GM23338 (cell line): ENCODE measurements at regions not wholly inside any gene's neighbourhood (a gene's known extent, or its start where the extent isn't known, plus 50 kb on each side); places are given as distances from the start of the nearest gene placed in this dataset.

Experiments used
- ATAC-seq: fragments of 200-7000 bp; cut with Tn5 transposase; 3 replicates; pipeline ENCODE4 v1.9.1; 2020
- DNase-seq: peaks from one replicate; pipeline ENCODE4 v3.0.0-alpha.2; 2015; ENCODE audit warnings: low spot score
- H2AFZ ChIP-seq: fragments of 200-600 bp; sonication (generic); 2 replicates; pipeline ENCODE4 v1.8.0; 2016; ENCODE audit warnings: antibody characterized with exemption, mild to moderate bottlenecking, moderate library complexity
- H3F3A ChIP-seq: fragments of 200-600 bp; sonication (generic); replicated peaks from 2 replicates; pipeline ENCODE4 v1.8.0; 2017; ENCODE audit warnings: antibody characterized with exemption, mixed run types, low read depth
- H3K27ac ChIP-seq: fragments of 200-600 bp; sonication (generic); 2 replicates; pipeline ENCODE4 v1.6.1; 2016; ENCODE audit warnings: low read depth
- H3K27me3 ChIP-seq: fragments of 200-600 bp; sonication (generic); 2 replicates; pipeline ENCODE4 v1.8.0; 2016; ENCODE audit warnings: mild to moderate bottlenecking, mixed run types, moderate library complexity; ENCODE audit not compliant: insufficient read depth
- H3K36me3 ChIP-seq: fragments of 200-600 bp; sonication (generic); 2 replicates; pipeline ENCODE4 v1.8.0; 2016; ENCODE audit warnings: mild to moderate bottlenecking; ENCODE audit not compliant: insufficient read depth
- H3K4me1 ChIP-seq: fragments of 200-600 bp; sonication (generic); 2 replicates; pipeline ENCODE4 v1.8.0; 2016; ENCODE audit warnings: mild to moderate bottlenecking, moderate library complexity; ENCODE audit not compliant: insufficient read depth
- H3K4me2 ChIP-seq: fragments of 200-600 bp; sonication (generic); 2 replicates; pipeline ENCODE4 v1.7.1; 2017; ENCODE audit warnings: mixed run types
- H3K4me3 ChIP-seq: fragments of 200-600 bp; sonication (generic); 2 replicates; pipeline ENCODE4 v1.6.1; 2016; ENCODE audit warnings: mixed run types
- H3K79me2 ChIP-seq: fragments of 200-600 bp; sonication (generic); replicated peaks from 2 replicates; pipeline ENCODE4 v1.8.0; 2017; ENCODE audit warnings: mild to moderate bottlenecking; ENCODE audit not compliant: insufficient read depth
- H3K9me2 ChIP-seq: fragments of 200-600 bp; sonication (generic); 2 replicates; pipeline ENCODE4 v1.8.0; 2017; ENCODE audit not compliant: insufficient read depth
- H4K20me1 ChIP-seq: fragments of 200-600 bp; sonication (generic); replicated peaks from 2 replicates; pipeline ENCODE4 v1.8.0; 2017; ENCODE audit warnings: mild to moderate bottlenecking; ENCODE audit not compliant: insufficient read depth
- H3K27ac Mint-ChIP-seq: 2 replicates; pipeline ENCODE4 v1.8.0; 2020; ENCODE audit warnings: inconsistent platforms, mild to moderate bottlenecking, moderate library complexity, mixed read lengths
- H3K27me3 Mint-ChIP-seq: 3 replicates; pipeline ENCODE4 v1.8.0; 2022; ENCODE audit warnings: low read depth, mild to moderate bottlenecking, moderate library complexity, mixed read lengths, inconsistent platforms; ENCODE audit not compliant: insufficient read depth, poor library complexity
- H3K36me3 Mint-ChIP-seq: 3 replicates; pipeline ENCODE4 v1.8.0; 2021; ENCODE audit warnings: low read depth, mild to moderate bottlenecking, inconsistent platforms, moderate library complexity, mixed read lengths
- H3K4me1 Mint-ChIP-seq: 3 replicates; pipeline ENCODE4 v1.8.0; 2020; ENCODE audit warnings: mild to moderate bottlenecking, inconsistent platforms, mixed read lengths
- H3K4me3 Mint-ChIP-seq: 3 replicates; pipeline ENCODE4 v1.8.0; 2021; ENCODE audit warnings: moderate library complexity, mild to moderate bottlenecking, inconsistent platforms, mixed read lengths
- H3K9me3 Mint-ChIP-seq: 3 replicates; pipeline ENCODE4 v1.8.0; 2020; ENCODE audit warnings: moderate library complexity, mild to moderate bottlenecking, inconsistent platforms, mixed read lengths
- CTCF ChIP-seq, 2 experiments: fragments of 200-600 bp in 1 of 2; sonication (generic) in 1 of 2; conservative IDR thresholded peaks; 2 replicates each; pipeline versions ENCODE4 v1.5.1 to v1.6.1; 2016 to 2017; ENCODE audit warnings: antibody characterized with exemption in 2 of 2, low read depth in 2 of 2, mild to moderate bottlenecking in 2 of 2, moderate library complexity in 1 of 2
- JUNB ChIP-seq: IDR thresholded peaks from one replicate; pipeline ENCODE4 v1.6.1; 2016; ENCODE audit warnings: antibody characterized with exemption; ENCODE audit not compliant: unreplicated experiment
- ZNF114 ChIP-seq: fragments of 250-450 bp; sonication (Bioruptor Pico); IDR thresholded peaks from 2 replicates; pipeline ENCODE4 v1.5.0; 2020; ENCODE audit warnings: mild to moderate bottlenecking, moderate library complexity
- ZNF331 ChIP-seq: fragments of 250-450 bp; sonication (Bioruptor Pico); IDR thresholded peaks from 2 replicates; pipeline ENCODE4 v1.5.0; 2020; ENCODE audit warnings: low read depth, mild to moderate bottlenecking, moderate library complexity
- ZNF462 ChIP-seq: fragments of 250-450 bp; sonication (Bioruptor Pico); IDR thresholded peaks from 2 replicates; pipeline ENCODE4 v1.5.0; 2020; ENCODE audit warnings: mild to moderate bottlenecking, moderate library complexity

GRCh38 chr9:119522381-119522780 lies 153.1 kb upstream of the BRINP1 start:
- Histone ChIP-seq H3K79me2 (no peaks in the 10 kb centered on the region), H3K9me2 (no peaks in the 10 kb centered on the region), H3K4me1 (no peaks in the 10 kb centered on the region), H3K27me3 (no peaks in the 10 kb centered on the region), H3K36me3 (no peaks in the 10 kb centered on the region), H3K4me2 (no peak overlapping the region), H3F3A (no peaks in the 10 kb centered on the region), H4K20me1 (no peaks in the 10 kb centered on the region), H2AFZ (no peak overlapping the region), H3K4me3 (no peak overlapping the region), H3K27ac (no peak overlapping the region)
- Mint-ChIP-seq H3K36me3 (no peaks in the 10 kb centered on the region), H3K4me3 (no peak overlapping the region), H3K27ac (no peak overlapping the region), H3K4me1 (no peaks in the 10 kb centered on the region), H3K27me3 (no peaks in the 10 kb centered on the region), H3K9me3 (no peaks in the 10 kb centered on the region; the same call in 2 of the 3 replicates)
- TF ChIP-seq ZNF331 (no peak), JUNB (no peak), ZNF462 (CRISPR knock-in tag) (no peak), ZNF114 (CRISPR knock-in tag) (no peak)
- ATAC-seq (no peak), DNase-seq (no peak)

- Histone ChIP-seq H3K36me3 (no peaks in the 10 kb centered on the region), H4K20me1 (no peaks in the 10 kb centered on the region), H2AFZ (no peak overlapping the region), H3K4me2 (no peak overlapping the region), H3K9me2 (no peaks in the 10 kb centered on the region), H3K4me3 (no peak overlapping the region), H3F3A (no peaks in the 10 kb centered on the region), H3K4me1 (no peaks in the 10 kb centered on the region), H3K27ac (no peak overlapping the region), H3K79me2 (no peaks in the 10 kb centered on the region), H3K27me3 (no peaks in the 10 kb centered on the region)
- no peak for DNase-seq
- no peaks in the 10 kb centered on the region for H3K4me1 Mint-ChIP-seq
- H3K4me3 Mint-ChIP-seq = no peak overlapping the region
- no peaks in the 10 kb centered on the region for H3K36me3 Mint-ChIP-seq
- H3K27me3 Mint-ChIP-seq = no peaks in the 10 kb centered on the region
- H3K27ac Mint-ChIP-seq = no peak overlapping the region
- ATAC-seq = no peak
- no peaks in the 10 kb centered on the region for H3K9me3 Mint-ChIP-seq
- no peak for TF ChIP-seq ZNF331
- TF ChIP-seq CTCF (conservative IDR thresholded peaks at IDR 0.05; ENCODE audit: low read depth in 2 of 2) = no peak
Observed at GRCh38 chr9:119509291-119509905, 140.2 kb upstream of the BRINP1 start.
